GM19351 (cell line): ENCODE measurements at regions not wholly inside any gene's neighbourhood (a gene's known extent, or its start where the extent isn't known, plus 50 kb on each side); places are given as distances from the start of the nearest gene placed in this dataset.

Experiments used
- ATAC-seq: cut with Tn5 transposase; IDR thresholded peaks from one replicate; pipeline ENCODE4 v1.9.1; 2021; ENCODE audit warnings: mild to moderate bottlenecking, moderate library complexity; ENCODE audit not compliant: unreplicated experiment

DNA sequence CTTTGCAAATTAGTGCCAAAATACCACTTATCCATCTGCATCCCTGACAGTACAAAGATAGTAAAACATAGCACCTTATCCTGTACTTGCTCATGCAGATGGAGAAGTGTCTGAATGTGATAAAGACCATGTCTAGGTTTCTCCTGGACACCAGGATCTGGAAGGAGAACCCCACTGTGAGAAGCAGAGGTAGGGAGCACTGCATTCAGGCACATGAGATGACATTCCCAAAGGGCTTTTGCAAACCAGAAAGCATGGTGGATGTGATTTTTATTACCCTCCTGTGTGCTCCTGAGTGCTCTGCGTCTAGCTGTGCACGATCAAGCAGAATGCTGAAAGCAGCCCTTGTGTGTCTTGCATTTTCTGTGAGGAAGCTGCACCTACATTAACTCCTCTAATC is 857.6 kb upstream of the ID2 start:
- ATAC-seq: no peak

DNA sequence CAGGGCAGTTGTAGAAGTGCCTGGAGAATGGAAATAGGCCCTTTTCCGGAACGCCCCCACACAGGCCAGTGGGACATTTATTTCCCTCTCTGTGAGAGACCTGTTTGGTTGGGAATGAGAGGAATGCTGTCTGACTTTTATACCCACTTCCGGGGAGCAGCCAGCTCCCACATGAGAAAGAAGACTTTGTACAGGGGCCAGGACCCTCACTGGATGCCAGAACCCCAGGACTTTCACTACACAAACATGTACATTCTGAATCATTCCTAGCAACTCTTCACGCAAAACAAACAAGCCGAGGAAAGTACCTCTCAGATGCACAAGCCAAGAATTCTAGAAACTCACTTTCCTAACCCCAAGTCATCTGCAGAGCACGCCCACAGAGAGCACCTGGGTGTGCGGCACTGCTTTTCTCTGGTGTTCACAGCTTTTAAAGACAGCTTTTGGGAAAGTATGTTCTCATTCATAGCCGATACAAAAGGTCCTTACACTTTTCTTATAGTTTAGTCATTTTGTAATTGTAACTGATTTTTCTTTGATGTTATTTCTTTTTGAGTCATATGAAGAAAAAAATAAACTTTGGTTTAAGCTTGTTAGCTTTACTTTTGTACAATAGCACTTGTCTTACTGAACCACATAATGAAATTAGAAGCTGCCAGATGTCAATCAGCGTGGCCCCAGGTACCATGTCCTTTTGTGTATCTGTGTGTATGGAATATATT is 856.1 kb upstream of the ID2 start:
- peak; percentile 94 for ATAC-seq

DNA sequence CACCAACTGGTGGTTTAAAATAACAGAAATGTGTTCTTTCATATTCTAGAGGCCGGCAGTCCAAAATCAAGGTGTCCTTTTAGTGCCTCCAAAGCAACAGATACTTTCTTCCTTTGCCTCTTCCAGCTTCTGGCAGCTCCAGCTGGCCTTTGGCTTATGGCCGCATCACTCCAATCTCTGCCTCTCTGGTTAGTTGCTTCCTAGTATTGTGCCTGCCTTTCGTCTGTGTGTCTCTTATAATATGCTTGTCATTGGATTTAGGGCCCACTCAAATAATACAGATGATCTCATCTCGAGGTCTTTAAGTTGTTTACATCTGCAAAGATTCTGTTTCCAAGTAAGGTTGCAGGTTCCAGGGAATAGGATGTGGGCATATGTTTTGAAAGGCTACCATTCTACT is 855.2 kb upstream of the ID2 start:
- ATAC-seq: no peak

DNA sequence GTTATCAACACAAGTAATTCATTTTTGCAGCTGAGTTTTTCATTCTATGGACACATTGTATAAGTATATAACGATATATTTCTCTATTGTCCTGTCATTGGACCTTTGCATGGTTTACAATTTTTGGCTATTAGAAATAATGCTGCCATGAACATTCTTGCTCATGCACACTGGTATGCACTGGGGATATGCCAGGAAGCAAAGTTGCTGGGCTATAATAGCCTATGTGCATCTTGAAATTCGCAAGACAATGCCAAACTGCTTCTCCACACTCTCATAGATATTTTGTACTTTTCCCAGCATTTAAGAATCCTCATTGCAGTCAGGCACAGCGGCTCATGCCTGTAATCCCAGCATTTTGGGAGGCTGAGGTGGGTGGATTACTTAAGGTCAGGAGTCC is 852.6 kb upstream of the ID2 start:
- ATAC-seq: no peak

DNA sequence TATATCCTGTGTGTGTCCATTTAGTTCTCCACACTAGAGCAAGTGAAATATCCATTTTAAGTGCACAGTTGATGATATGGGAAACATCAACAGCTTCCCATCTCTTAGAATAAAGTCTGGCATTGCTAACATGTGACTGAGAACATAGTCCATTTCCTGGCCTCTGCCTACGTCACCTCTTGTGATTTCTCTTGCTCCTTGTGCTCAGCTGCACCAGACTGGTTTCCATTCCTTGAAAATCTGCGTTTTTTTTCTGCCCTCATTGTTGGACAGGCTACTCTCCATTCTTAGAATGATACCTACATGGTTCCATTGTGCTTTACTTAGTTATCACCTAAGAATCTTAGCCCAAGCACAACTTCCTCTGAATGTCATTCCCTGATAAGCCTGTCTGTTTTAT is 851.2 kb upstream of the ID2 start:
- no peak for ATAC-seq

DNA sequence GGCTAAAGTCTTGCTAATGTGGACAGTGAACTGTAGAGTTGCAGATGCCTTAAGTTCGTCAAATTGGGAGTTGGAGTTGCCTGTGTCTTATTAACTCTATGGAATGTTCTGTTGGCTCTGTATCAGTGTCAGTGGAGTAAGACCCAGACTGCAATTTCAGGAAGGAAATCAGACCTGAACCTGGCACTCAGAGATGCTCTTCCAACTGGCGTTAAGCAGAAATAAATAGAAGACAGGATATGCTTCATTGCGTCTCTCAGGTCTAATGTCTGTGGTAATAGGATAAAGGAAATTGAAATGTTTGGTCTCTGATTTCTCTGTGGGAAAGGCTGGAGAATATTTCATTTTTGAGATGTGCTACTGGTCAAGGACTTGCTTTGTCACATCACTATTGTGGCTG is 846.7 kb upstream of the ID2 start:
- no peak for ATAC-seq

DNA sequence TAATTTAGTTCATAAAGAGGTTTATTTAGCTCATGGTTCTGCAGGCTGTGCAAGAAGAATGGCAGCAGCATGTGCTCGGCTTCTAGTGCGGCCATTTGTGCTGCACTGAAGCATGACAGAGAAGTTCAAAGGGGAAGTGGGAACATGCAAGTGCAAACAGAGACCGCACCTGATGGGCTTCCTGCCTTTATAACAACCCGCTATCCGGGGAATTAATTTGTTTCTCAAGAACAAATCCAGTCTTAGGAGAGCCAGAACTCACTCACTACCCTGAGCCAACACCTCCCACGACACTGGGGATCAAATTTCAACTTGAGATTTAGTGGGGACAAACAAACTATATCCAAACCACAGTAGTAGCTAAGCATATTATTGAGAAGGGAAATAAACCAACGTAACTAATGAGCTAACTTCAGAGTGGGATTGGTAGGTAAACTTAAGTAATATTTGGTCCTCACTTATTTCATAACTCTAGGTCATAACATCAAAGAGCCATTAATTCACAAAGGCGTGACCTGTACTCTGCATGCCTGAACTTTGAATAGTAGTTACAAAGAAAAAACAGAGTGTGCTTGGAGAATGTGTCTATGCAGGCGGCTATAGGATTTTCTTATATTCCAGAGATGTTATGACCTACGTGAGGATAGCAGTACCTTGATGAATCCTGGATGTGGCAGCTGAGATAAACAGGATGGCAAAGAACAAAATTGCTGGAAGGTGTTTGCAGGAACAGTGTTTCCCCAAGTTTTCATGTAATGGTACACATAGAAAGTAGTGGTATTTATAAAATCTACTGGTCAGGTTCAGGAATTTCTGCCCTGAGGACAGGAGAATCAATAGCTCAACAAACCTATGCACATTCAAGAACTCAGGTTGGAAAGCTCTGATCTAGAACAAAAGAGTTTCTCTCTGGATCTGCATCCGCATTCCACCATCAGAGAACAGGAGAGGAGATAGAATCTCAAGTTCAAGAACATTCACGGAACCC is 845.9 kb upstream of the ID2 start:
- peak; percentile 98 for ATAC-seq

DNA sequence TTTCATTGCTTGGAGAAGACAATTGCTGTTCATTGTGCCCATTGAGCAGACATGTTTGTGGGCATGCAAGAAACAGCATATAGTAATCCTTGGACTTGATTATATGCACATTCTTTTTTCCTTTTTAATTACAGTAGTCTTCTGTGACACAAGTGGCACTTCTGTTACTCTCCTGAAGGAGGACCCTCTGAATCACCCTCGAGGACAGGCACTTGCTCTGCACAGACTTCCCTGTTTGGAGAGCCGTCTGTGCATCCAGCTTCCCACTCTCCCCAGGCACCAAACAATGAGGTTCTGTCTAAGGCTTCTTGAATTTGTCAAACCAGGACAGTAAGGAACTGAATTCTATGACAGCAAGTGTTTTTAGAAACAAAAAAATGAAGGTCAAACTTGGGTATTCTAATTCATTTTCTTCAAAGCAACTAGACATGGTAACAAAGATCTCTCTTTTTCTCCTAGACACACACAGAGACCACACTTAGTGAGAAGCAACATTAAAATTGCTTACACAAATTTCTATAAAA is 844.6 kb upstream of the ID2 start:
- ATAC-seq: no peak

DNA sequence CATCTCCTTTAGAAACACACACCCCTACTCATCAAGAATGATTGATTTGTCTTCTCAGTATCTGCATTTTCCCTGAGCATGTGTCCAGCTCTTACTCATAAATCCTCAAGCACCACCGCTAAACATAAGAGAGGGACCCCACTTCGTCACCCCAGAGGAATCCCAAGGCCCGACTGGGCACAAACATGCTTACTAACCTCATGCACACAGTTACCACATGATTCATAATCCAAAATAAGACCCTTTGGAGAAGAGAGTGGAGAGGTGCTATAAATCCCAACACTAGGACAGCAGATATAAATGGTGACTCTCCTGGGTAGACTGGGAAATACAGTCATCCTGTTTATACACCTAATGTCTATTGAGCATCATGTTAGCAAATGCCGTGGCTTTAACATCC is 843.2 kb upstream of the ID2 start:
- no peak for ATAC-seq

DNA sequence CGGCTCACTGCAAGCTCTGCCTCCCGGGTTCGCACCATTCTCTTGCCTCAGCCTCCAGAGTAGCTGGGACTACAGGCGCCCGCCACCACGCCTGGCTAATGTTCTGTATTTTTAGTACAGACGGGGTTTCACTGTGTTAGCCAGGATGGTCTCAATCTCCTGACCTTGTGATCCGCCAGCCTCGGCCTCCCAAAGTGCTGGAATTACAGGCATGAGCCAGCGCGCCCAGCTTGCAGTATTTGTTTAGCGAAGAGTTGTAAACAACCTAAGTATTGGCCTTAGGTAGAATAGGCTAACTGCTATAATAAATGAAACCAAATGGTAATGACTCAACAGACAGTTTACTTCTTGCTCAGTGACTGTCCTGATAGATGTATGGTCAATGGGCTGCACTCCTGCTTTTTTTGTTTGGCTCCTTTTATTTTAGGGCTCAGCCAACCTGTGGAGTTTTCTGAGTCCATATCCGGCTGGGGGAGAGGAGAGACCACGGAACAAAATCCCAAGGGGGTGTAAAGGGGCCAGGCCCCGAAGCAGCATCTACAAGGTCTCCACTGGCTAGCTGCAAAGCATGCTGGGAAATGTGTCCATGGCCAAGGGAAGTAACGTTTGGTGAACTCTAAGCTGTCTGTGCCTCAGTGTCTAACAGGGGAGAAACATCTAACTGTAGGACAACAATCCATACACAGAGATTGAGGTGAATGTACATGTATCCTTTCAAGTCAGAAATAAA is 841.0 kb upstream of the ID2 start:
- no peak for ATAC-seq

DNA sequence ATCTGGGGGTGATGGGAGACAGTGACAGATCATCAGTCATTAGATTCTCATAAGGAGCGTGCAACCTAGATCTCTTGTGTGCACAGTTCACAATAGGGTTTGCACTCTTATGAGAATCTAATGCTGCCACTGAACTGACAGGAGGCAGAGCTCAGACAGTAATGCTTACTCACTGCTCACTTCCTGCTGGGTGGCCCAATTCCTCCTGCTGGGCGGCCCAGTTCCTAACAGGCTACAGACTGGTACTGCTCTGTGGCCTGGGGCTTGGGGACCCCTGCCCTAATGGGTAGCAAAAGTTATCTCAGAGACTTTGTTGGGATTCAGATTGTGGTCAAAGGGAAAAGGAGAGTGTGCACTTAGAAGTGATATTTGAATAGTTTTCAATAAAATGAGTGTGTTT is 840.1 kb upstream of the ID2 start:
- no peak for ATAC-seq

DNA sequence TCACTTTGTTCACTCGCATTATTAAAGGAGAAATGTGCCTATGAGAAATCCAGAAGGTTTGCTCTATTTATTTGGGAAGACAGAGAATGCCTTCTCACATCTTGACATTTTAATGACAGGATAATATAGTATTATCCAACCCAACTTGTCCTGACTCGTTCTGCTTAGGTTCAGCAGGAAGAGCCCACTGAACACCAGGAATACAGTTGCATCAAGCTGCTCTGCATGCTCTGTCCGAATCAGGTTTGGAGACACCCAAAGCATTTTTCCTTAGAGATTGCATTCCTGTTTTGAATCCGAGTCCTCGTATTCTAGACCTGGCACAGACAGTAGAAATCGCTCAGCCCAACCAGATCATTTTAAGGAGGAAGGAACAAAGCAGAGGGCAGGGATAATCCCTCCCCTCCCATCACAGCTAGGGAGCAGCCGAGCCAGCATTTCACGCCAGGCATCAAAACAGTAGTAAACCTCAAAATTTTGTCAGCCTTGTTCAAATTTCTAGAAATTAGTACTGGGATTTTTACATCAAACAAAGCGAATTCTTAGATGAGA is 837.4 kb upstream of the ID2 start:
- no peak for ATAC-seq

DNA sequence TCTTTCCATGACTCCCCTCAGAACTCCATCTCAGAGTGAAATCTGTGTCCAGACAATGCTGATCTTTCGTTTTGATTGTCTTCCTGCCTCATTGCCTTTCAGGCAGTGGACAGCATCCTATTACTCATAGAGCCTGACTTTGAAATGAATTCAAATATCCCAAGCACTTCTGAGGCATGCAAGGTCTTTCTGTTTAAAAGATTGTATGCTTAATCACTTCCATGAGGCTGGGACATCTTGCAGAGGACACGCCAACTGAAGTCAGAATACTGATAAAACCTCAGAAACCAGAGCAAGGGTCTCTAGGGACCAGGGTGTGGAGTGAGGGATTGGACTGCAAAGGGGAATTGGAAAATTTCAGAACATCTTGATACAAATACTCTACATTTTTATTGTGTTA is 836.5 kb upstream of the ID2 start:
- ATAC-seq: no peak

DNA sequence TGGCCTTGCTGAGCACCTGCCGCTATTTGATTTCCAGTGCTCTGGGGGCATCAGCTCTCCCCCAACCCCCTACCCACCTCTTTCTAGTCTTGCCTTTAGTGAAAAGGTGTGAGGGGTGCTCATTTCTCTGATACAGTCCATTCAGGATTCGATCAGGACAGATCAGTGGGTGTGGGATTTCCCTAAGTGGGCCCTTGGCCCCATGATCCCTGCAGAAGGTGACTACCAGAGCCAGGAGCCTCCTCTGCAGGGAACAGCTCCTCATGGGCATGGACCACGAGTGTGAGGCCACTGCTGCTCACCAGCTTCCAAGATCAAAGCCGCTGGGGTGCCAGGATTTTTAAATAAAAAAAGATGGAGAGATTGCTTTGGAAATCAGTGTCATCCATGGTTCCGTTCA is 835.2 kb upstream of the ID2 start:
- ATAC-seq: no peak

DNA sequence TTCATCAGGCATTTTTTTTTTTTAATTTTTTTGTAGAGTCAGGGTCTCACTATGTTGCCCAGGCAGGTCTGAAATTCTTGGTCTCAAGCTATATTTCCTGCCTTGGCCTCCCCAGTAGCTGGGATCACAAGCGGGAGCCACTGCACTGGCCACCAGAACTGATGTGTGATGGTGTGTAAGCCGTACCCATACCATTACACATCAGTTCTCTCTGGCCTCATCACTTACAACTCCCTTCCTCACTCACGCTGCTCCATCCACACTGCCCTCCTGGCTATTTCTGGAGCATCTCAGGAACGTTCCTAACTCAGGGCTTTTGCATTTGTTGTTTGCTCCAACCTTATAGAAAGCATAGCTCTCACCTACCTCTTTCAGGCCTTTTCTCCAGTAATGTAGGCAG is 834.5 kb upstream of the ID2 start:
- no peak for ATAC-seq

DNA sequence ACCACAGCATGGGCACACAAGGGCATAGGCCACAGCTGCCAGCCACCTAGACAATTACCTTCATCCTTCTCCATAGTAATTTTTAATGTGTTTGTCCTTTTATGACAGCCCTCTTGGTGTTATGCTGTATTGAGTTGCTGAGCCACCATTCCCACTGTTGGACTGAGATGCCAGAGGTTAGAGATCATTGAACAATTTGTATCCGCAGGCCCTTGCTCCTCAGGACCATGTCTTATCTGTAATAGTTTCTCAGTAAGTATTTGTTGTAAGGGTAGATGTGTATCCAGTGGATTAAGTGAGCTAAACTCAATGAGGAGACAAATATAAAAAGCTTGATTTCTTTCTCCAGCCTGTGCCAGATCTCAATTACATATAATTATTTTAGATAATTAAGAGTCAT is 832.8 kb upstream of the ID2 start:
- no peak for ATAC-seq

DNA sequence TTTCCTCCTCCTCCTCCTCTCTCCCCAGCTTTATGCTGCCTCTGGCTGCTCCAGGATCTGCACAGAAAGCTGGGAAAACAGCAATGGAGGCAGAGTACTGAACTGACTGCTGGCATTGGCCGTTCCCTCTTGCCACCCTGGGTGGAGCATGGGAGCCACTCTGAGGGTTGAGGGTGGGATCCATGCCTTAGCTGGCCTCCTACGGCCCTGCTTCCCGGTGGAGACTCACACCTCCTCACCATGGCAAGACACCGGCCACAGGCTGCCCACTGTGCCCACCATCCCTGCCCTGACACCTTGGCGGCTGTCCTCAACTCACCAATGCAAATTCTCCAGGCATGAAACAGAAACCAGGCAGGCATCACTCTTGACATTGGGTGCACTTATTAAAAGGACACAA is 832.3 kb upstream of the ID2 start:
- ATAC-seq: no peak

DNA sequence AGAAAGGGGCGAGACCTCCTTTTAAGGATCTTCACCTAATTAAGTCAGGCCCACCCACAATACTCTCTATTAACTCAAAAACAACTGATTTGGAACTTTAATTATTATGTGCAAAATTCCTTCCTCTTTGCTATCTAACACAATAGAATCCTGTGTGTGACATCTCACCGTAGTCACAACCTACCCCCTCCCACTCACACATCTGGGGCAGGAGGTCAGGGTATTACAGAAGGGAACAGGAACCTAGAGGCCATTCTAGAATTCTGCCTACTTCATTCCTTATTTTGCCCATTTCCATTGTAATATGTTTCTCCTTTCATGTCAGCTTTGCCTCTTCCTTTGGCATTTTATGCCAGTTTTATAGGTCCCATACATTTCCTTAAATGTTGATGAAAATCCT is 829.3 kb upstream of the ID2 start:
- ATAC-seq: no peak

DNA sequence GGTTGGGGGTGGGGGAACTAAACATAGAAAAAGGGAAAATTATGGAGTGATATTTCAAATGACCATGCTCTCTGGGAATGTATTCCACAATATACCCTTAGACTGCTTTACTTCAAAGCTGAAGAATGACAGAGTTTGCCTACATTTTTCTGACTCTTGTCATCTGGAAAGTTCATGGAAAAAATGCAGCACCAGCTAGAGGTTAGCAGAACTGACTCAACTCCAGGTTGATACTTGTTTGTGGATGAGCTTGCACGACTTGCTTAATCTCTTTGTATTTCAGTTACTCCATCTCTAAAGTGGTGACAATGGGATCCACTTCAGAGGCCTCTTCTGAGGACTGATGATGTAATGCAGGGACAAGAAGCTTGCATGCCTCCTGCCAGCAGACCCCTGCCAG is 824.0 kb upstream of the ID2 start:
- no peak for ATAC-seq

DNA sequence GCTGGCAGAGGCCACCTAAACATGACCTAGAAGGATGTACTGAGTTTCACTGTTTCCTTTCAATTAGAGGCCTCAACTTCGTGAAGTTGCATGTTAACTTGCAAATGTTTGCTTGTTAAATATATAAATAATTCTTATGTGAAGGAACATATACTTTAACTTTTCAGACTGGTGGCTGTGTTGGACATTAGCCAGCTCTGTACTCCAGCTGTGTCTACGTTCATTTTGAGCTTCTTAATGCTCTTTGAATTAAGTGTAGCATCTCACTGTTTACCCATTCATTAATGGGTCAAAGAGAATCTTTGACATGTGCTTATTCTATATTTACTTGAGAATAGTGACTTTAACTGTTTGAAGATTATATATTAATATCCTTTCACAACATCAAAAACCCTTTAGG is 823.2 kb upstream of the ID2 start:
- ATAC-seq: no peak

DNA sequence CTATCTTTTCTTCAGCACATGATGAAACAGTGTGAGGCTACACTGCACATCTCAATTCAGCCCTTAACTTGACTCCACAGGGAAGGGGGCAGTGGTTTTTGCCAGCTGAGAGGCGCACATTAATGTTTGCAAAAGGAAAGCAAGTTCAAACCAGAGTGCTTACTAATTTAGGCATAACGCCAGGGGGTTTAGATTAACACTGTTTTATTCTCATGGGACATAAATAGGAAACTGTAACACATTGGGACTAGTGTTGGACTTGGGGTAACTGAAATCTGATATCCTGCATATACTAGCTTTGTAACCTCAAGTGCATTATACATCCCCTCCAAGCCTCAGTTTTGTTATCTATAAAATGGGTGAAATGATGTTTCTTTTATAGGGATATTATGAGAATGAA is 821.2 kb upstream of the ID2 start:
- ATAC-seq: no peak
